ENCODE measurements at regions not wholly inside any gene's neighbourhood (a gene's known extent, or its start where the extent isn't known, plus 50 kb on each side); places are given as distances from the start of the nearest gene placed in this dataset.

DNA sequence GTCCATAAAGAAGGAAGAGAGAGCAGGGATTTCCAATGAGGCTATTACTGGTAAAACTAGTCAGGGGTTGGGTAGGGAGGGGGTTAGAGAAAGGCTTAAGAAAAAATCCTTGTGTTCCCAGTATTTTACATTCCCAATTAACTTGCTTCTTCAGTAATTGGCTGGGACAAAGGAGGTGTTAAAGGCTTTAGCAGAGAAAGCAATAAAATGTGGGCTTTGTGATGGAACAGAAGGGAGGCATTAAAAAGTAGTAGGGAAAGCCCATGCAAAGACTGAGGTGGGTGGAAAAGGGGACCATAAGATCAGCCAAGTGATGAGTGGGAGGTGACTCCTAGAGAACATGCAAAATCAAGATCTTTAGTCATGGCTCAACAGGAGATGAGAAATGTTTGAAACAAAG, 1467.2 kb downstream of the RPA4 start:
- TF ChIP-seq EZH2 (IDR thresholded peaks at IDR 0.05; ENCODE audit: low read length) (no peak), CTCF (optimal IDR thresholded peaks at IDR 0.05 in 1 of 3, IDR thresholded peaks at IDR 0.05 in 1 of 3, conservative IDR thresholded peaks at IDR 0.05 in 1 of 3; ENCODE audit: extremely low read depth in 1 of 3, insufficient read depth in 2 of 3, low read length in 3 of 3) (no peak)

All from keratinocyte (primary cell).